ENCODE measurements at regions not wholly inside any gene's neighbourhood (a gene's known extent, or its start where the extent isn't known, plus 50 kb on each side); places are given as distances from the start of the nearest gene placed in this dataset.

DNA sequence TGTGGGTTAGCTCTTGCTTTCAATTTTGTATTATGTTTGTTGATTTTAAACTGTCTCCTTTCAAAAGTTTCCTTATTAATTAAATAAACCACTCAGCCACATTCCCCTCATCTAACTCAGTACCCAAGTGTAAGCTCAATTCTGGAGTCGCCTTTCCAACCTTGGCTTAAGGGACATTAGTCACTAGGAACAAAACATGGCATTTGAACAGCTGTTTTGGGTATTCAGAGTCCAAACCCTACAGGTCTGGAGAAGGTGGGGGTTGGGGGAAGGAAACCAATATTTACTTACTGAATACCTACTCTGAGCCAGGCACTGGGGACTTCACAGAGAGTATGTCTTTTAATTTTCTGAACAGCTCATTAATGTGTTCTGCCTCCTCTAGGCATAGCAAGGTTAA is 117.2 kb upstream of the JUN start:
- H3K4me3 ChIP-seq (ENCODE audit: low read depth, poor library complexity, severe bottlenecking) = no peak overlapping the region
- TF ChIP-seq, protein P1, sequence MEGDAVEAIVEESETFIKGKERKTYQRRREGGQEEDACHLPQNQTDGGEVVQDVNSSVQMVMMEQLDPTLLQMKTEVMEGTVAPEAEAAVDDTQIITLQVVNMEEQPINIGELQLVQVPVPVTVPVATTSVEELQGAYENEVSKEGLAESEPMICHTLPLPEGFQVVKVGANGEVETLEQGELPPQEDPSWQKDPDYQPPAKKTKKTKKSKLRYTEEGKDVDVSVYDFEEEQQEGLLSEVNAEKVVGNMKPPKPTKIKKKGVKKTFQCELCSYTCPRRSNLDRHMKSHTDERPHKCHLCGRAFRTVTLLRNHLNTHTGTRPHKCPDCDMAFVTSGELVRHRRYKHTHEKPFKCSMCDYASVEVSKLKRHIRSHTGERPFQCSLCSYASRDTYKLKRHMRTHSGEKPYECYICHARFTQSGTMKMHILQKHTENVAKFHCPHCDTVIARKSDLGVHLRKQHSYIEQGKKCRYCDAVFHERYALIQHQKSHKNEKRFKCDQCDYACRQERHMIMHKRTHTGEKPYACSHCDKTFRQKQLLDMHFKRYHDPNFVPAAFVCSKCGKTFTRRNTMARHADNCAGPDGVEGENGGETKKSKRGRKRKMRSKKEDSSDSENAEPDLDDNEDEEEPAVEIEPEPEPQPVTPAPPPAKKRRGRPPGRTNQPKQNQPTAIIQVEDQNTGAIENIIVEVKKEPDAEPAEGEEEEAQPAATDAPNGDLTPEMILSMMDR (IDR thresholded peaks at IDR 0.05) = no peak
- TF ChIP-seq POLR2A (IDR thresholded peaks at IDR 0.05) = no peak
- 93 to 97% methylated on average over 1 of the region's 1 CpG for WGBS, 2 donors
- no peak for DNase-seq (ENCODE audit: low spot score in 2 of 2)
- intact Hi-C loops (cut with DNase I; ENCODE audit: low total_unique reads) = no loop called here

DNA sequence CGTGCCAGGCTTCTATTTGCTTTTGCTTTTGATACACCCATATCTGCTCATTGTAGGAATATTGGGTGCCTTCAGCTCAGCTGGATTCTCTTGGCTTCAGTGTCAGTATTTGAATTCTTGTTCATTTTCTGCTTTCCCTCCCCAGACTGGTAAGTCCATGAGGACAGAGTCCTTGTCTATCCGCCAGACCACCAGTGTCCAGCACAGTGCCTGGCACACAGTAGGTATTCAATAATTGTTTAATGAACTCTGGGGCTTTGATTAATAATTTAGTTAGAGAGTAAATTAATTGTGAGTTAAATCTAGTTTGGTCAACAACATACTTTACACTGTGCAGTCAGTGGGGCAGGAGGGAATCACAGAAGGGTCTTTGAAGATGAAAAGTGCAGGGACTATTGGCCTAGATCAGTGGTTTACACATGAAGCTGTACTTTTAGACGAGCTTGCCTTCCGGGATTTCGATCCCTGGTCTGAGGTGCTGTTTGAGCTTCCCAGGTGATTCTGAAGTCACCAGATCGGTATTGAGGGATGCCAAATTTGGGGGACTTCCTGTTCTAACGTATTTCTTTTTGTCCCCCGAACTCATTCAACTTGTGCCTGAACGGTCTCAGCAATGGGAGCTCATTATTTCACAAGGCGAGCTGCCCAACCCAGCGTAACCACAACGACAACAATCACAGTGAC is 119.1 kb upstream of the JUN start:
- intact Hi-C loops (cut with DNase I; ENCODE audit: low total_unique reads) = no loop called here
- DNase-seq (ENCODE audit: low spot score in 2 of 2) = no peak
- whole genome bisulfite sequencing, 2 donors = 22 to 27% methylated on average over 12 of the region's 12 CpGs
- TF ChIP-seq POLR2A (IDR thresholded peaks at IDR 0.05) = no peak
- TF ChIP-seq, protein P1 (IDR thresholded peaks at IDR 0.05) = no peak
- no peak overlapping the region for H3K4me3 ChIP-seq (ENCODE audit: low read depth, poor library complexity, severe bottlenecking)

DNA sequence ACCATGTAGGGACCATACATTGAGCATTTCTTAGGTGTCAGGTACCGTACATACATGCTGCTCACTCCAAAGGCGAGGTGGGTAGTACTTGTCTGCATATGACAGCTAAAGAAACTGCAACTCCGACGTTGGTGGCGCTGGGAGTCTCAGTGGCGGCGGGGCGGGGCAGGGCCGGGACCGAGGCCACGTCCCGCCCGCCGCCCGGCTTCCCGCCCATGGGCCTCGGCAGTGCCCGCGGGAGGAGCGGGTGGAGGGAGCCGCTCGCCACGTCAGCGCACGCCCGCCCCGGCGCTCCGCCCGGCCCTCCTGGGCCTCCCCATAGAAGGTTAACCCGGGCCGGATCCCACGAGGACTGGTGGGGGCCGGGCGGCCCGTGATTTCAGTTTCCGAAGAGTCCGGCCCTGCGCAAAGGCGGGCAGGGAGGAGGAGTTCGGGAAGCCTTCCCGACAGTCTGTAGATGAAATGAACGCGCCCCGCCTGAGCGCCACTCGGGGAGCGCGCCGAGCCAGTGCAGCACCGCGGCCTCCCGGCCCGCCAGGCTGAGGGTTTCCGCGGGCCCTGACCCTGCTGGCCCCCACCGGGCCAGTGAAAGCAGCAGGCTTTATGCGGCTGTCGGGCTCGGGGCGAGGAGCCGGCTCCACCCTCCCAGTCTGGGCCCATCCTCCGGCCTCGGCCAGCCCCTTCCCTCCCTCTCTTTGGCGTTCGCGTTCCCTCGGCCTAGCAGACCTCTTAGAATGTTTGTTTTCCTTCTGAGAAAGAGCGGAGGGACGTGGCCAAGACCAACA is 119.9 kb upstream of the JUN start:
- TF ChIP-seq, protein P1 (IDR thresholded peaks at IDR 0.05) = no peak
- TF ChIP-seq POLR2A (IDR thresholded peaks at IDR 0.05) = peak in 1 of 2 donors; percentile 83
- WGBS, 2 donors = 1% methylated on average over 48 to 54 of the region's 70 CpGs
- DNase-seq (ENCODE audit: low spot score in 2 of 2) = peak; percentile 93 to 98
- peak overlapping the region; percentile 25 for H3K4me3 ChIP-seq (ENCODE audit: low read depth, poor library complexity, severe bottlenecking)
- intact Hi-C loops (cut with DNase I; ENCODE audit: low total_unique reads) = no loop called here

DNA sequence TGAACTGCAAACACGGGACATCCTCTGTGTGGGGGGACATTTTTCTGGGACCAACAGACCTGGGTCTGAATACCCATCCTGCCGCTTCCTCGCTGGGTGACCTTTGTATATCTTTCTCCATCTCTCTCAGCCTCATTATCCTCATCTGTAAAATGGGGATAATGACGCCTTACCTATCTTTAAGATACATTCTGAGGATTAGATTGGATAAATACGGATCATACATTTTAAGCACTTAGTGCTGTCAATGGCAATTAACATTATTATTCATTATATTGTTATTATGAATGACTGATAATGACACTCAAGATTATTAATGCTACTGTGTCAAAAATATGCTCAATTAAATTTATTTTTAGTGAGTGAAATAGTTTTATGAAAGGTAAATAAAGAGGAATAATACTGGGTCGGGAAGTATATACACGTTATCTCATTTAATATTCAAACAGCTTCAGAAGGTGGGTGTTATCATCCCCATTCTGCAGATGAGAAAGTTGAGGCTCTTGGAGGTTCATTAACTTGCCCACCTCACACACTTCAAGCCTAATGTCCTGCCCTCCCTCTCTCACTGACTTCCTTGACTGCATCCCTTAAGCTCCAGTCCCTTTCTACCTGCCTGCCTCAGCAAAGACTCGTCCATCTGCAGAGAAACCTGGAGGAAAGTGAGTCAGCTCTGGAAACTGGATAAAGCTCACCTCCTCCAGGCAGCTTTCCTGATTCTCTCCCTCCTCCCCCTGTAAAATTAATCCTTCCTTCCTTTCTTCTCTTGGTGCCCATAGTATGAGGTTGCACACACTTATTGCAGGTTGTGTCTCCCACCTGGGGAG is 120.7 kb upstream of the JUN start:
- TF ChIP-seq POLR2A (IDR thresholded peaks at IDR 0.05) = no peak
- TF ChIP-seq, protein P1 (IDR thresholded peaks at IDR 0.05) = no peak
- intact Hi-C loops (cut with DNase I; ENCODE audit: low total_unique reads) = no loop called here
- no peak for DNase-seq (ENCODE audit: low spot score in 2 of 2)
- H3K4me3 ChIP-seq (ENCODE audit: low read depth, poor library complexity, severe bottlenecking) = no peak overlapping the region
- WGBS, 2 donors = 72 to 73% methylated on average over 8 of the region's 8 CpGs

DNA sequence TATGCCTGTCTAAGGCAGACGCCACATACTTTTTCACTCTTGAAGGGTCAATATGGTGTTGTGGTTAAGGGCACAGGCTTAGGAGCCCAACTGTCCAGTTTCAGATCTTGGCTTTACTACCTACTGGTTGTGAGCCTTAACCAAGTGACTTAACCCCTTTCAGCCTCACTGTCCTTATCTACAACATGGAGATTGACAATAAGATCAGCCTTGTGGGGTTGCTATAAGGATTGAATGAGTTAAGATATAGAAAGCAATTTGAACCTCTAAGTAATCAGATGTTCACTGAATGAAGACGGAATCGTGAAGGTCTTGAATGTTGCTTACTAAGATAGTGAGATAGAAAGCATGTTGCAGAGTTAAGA is 121.3 kb upstream of the JUN start:
- WGBS, 2 donors = 78 to 90% methylated on average over 3 of the region's 3 CpGs
- intact Hi-C loops (cut with DNase I; ENCODE audit: low total_unique reads) = no loop called here
- no peak for DNase-seq (ENCODE audit: low spot score in 2 of 2)
- no peak for TF ChIP-seq POLR2A (IDR thresholded peaks at IDR 0.05)
- TF ChIP-seq, protein P1 (IDR thresholded peaks at IDR 0.05) = no peak
- no peak overlapping the region for H3K4me3 ChIP-seq (ENCODE audit: low read depth, poor library complexity, severe bottlenecking)

All from lower leg skin (tissue), 4 donors.